Central memory CD8-positive, alpha-beta T cell (primary cell): ENCODE measurements at regions not wholly inside any gene's neighbourhood (a gene's known extent, or its start where the extent isn't known, plus 50 kb on each side); places are given as distances from the start of the nearest gene placed in this dataset.

Experiments
- ATAC-seq: fragments of 150-1000 bp; cut with Tn5 transposase; replicated peaks from 2 replicates; pipeline ENCODE4 v1.10.0; 2022; ENCODE audit warnings: mild to moderate bottlenecking, moderate FRiP score, moderate number of reproducible peaks; ENCODE audit not compliant: poor library complexity, severe bottlenecking; ENCODE audit errors: extremely low read depth
- DNase-seq, 2 donors: peaks; one replicate each; pipeline ENCODE4 v3.0.0; 2021; ENCODE audit warnings: low spot score in 2 of 2
- H3K27ac Mint-ChIP-seq: one replicate; pipeline ENCODE4 v1.8.0; 2022; ENCODE audit warnings: low read depth, mild to moderate bottlenecking, moderate library complexity, mixed read lengths
- H3K27me3 Mint-ChIP-seq: one replicate; pipeline ENCODE4 v1.8.0; 2022; ENCODE audit warnings: mixed read lengths
- H3K36me3 Mint-ChIP-seq: one replicate; pipeline ENCODE4 v1.8.0; 2022; ENCODE audit warnings: mild to moderate bottlenecking, moderate library complexity, mixed read lengths; ENCODE audit not compliant: insufficient read depth
- H3K4me1 Mint-ChIP-seq: one replicate; pipeline ENCODE4 v1.8.0; 2022; ENCODE audit warnings: mixed read lengths
- H3K4me3 Mint-ChIP-seq: one replicate; pipeline ENCODE4 v1.8.0; 2022; ENCODE audit warnings: mild to moderate bottlenecking, moderate library complexity, mixed read lengths
- H3K9me3 Mint-ChIP-seq: one replicate; pipeline ENCODE4 v1.8.0; 2022; ENCODE audit warnings: mixed read lengths

DNA sequence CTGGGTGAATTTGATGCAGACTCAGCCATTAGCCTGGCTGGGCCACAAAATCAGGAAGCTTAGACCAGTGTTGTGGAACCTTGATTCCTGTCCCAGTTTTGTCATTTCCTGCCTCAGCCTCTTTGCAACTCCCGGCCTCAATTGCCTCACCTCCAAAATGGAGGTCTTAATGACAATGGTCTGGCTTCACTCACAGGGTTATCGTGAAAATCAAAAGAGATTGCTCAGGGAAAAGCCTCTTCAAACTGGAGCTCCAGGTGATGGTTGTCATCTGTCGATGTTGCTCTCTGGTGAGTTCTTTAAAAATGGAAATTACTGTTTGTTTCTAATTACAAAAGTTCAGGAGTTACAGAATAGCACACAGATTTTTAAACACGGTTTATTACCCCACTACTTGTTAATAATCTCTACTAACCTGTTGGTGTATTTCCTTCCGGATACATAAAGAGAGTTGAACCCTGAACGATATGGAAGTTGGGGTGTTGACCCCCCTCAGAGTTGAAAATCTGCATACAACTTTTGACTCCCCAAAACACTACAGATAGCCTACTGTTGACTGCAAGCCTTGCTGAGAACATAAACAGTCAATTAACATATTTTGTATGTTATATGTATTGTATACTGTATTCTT, 109.9 kb upstream of the CPEB4 start:
- H3K9me3 Mint-ChIP-seq = no peaks in the 10 kb centered on the region
- ATAC-seq (no peak), DNase-seq (no peak)
- no peak overlapping the region for H3K27ac Mint-ChIP-seq
- H3K27me3 Mint-ChIP-seq = peaks cover 13% of the 10 kb centered on the region
- no peak overlapping the region for H3K4me3 Mint-ChIP-seq
- H3K36me3 Mint-ChIP-seq = no peaks in the 10 kb centered on the region
- peaks cover 13% of the 10 kb centered on the region for H3K4me1 Mint-ChIP-seq

DNA sequence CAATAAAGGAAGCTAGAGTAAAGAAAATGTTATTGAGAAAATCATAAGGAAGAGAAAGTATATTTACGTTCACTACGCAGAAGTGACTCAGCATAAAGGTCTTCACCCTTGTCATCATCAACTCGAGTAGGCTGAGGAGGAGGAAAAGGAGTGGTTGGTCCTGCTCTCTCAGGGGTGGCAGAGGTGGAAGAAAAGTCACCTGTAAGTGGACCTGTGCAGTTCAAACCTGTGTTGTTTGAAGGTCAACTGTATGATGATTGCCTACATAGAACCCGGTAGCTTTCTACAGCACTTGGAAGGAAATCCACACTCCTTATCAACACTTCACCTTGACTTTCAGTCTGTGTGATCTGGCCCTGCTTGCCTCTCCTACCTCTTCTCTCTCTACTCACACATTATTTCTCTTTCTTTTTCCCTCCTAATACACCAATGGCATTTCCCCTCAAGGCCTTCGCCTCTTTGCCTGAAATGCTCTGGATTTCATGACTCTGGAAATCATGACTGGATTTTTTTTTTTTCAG, 109.3 kb upstream of the CPEB4 start:
- peak overlapping the region; percentile 2 for H3K27ac Mint-ChIP-seq
- H3K9me3 Mint-ChIP-seq = no peaks in the 10 kb centered on the region
- DNase-seq (no peak), ATAC-seq (no peak)
- peaks cover 9% of the 10 kb centered on the region for H3K27me3 Mint-ChIP-seq
- no peaks in the 10 kb centered on the region for H3K36me3 Mint-ChIP-seq
- H3K4me3 Mint-ChIP-seq = no peak overlapping the region
- peaks cover 13% of the 10 kb centered on the region for H3K4me1 Mint-ChIP-seq

DNA sequence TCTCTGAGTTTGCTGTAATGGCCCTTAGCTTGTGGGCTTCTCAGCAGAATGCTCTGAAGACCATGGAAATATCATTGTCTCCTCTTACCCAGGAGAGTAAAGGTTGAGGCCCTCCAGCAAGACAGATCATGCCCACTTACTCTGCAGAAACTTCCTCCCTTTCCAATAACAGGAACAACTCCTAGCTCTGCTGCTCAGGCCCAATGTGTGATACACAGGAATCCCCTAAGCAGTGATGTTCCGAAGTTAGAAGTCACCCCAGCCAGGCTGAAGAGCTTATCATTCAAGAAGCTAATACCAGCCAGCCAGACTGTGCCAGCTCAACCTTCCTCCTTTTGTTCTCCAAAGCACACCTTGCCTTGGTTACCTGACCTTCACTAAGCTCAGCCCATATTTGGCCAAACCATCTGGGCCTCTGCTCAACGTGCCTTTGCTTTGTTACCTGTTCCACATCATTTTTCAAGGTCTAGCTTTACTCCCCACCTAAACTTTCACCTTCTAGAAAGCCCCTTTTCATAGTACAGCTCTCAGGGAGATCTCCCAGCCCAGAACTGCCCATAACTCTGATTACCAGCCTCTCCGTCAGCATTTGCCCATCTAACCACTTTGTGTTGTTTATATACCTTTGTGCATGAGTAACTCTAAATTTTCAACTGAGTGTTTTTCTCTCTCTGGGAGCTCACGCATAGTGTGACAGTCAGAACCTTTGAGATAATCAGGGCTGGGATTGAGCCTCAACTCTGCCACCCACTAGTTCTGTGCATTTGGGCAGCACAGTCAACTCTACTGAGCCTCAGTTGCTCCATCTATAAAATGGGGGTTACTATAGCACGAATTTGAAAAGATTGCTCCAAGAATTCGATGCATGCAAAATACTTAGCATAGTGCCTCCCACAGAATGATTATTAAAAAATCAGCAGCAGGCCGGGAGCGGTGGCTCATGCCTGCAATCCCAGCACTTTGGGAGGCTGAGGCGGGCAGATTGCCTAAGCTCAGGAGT, 107.6 kb upstream of the CPEB4 start:
- no peaks in the 10 kb centered on the region for H3K36me3 Mint-ChIP-seq
- H3K27ac Mint-ChIP-seq = no peak overlapping the region
- H3K9me3 Mint-ChIP-seq = no peaks in the 10 kb centered on the region
- no peak for DNase-seq
- H3K4me1 Mint-ChIP-seq = peaks cover 14% of the 10 kb centered on the region
- peaks cover under 1% of the 10 kb centered on the region for H3K27me3 Mint-ChIP-seq
- ATAC-seq = no peak
- H3K4me3 Mint-ChIP-seq = no peak overlapping the region

DNA sequence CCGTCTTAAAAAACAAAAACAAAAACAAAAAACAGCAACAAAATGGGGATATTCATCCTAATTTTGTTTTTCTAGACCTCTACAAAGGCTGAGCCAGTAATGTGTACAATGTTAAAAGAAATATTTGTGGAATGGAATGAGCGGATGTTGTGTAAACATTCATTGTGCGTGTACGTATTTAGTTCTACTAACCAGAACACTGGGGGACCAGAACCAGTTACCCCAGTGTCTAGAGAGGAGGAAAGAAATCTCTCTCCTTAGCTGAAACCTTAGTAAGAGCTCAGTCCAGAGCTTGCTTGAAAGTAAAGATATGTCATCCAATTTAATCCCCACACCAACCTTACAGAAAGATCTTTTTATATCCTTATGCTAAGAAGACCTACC, 106.7 kb upstream of the CPEB4 start:
- no peak for ATAC-seq
- Mint-ChIP-seq H3K36me3 (no peaks in the 10 kb centered on the region), H3K4me3 (peak overlapping the region; percentile 0), H3K27ac (peak overlapping the region; percentile 52), H3K9me3 (no peaks in the 10 kb centered on the region), H3K27me3 (peaks cover 2% of the 10 kb centered on the region), H3K4me1 (peaks cover 20% of the 10 kb centered on the region)
- no peak for DNase-seq

DNA sequence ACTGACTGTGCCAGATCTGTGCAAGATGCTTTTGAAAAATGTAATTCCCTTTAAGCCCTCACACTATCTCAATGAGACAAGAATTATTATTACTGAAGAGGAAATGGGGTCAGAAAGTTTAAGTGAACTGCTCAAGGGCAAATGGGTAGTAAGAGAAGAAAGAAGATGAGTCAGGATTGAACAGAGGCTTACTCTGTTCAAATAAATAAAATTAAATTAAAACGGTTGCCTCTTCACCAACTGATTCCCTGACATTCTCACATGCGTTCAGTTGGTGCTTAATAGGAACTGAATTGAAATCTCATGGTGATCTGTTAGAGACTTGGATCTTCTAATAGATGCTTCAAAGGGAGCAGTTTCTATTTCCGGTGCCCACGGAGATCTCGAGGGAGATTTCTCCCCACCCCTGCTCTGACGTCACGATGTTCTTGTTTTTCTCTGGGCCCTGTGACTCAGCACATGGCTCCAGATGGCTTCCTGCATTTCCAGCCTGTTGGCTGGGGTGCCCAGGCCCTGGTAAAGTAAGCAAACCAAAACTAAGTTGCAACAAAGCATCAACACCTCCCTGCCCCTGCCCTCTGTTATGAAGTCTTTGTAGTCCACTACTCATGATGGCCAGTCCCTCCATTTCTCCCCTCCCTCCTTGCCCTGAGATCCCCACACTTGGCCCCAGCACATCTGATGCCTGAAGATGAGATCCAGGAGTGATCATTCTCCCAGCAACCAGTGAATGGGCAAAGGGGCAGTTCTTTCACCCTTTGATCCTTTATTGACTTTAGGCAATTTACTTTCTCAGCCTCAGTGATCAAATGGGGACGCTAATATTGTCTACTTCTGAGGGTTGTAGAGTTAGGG, 106.1 kb upstream of the CPEB4 start:
- Mint-ChIP-seq H3K27me3 (peaks cover 8% of the 10 kb centered on the region), H3K4me1 (peaks cover 26% of the 10 kb centered on the region), H3K4me3 (peak overlapping the region; percentile 0), H3K27ac (peak overlapping the region; percentile 52), H3K36me3 (no peaks in the 10 kb centered on the region), H3K9me3 (no peaks in the 10 kb centered on the region)
- ATAC-seq (peak; percentile 74), DNase-seq (peak; percentile 30 to 62)

DNA sequence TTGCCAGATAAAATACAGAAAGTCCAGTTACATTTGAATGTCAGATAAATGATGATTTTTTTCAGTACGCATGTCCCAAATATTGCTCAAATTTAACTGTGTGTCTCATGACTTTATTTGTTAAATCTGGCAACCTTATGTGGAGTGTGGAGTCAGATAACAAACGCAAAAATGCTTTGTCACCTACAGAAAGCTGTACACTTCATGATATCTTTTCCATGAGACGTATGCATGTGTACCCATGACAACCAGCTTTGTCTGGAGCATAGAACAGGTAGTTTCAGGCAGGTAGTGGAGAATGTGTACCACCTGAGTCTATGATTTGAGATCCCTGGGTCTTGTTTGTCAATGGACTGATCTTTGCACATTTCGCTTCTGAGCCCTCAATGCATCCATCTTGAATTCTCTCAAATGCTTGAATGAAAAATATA, 105.5 kb upstream of the CPEB4 start:
- Mint-ChIP-seq H3K27me3 (peaks cover 15% of the 10 kb centered on the region), H3K4me3 (no peak overlapping the region), H3K36me3 (no peaks in the 10 kb centered on the region), H3K9me3 (no peaks in the 10 kb centered on the region), H3K27ac (peak overlapping the region; percentile 52), H3K4me1 (peaks cover 26% of the 10 kb centered on the region)
- ATAC-seq (no peak), DNase-seq (no peak)

DNA sequence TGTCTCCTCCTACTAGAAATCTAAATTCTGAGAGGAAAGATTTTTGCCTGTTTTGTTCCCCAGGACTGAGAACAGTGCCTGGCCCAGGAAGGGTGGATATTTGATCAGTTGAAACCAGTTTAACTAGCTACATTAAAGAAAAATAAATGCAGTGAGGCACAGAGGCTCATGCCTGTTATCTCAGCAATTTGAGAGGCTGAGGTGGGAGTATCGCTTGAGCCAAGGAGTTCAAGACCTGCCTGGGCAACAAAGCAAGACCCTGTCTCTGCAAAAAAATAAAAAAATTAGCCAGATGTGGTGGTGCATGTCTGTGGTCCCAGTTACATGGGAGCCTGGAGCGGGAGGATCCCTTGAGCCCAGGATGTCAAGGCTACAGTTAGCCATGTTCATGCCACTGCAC, 104.8 kb upstream of the CPEB4 start:
- Mint-ChIP-seq H3K4me1 (peaks cover 26% of the 10 kb centered on the region), H3K27me3 (peaks cover 20% of the 10 kb centered on the region), H3K9me3 (no peaks in the 10 kb centered on the region), H3K27ac (peak overlapping the region; percentile 58), H3K4me3 (no peak overlapping the region), H3K36me3 (no peaks in the 10 kb centered on the region)
- DNase-seq (no peak), ATAC-seq (no peak)

DNA sequence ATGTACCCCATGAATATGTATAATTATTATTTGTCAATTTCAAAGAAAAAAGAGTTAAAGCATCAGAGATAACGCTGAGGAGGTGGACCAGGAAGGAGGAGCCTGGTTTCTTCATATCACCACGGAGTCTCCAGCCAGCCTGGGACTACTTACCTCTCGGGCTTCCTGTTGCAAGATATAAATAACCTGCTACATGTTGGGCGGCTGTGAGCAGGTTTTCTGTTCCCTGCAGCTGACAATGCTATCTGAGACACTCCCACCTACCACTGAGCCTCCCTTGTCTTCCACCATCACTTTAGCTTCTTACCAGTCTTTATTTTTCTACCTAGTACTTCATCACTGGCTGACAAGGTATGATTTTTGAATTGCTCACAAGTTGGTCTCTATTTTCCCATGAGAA, 102.7 kb upstream of the CPEB4 start:
- no peak for DNase-seq
- ATAC-seq = no peak
- peaks cover 26% of the 10 kb centered on the region for H3K4me1 Mint-ChIP-seq

DNA sequence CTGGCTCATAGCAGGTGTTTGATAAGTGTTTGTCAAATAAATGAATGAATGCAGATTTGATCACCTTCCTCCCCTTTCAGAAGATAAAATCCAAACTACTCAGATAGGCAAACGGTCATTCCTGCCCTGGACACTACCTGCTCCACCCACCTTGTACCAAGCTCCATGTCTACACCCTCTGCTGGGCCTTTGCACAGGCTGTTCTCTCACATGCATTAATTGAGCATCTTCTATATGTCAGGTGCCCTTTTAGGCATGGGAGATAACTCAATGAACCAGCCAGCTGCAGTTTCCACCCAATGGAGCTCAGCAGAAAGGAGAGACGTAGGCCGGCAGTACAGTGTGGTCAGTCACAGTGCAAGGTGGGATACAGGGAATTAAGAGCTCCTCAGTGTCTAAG, 102.3 kb upstream of the CPEB4 start:
- ATAC-seq (no peak), DNase-seq (no peak)
- peaks cover 20% of the 10 kb centered on the region for H3K27me3 Mint-ChIP-seq
- no peak overlapping the region for H3K4me3 Mint-ChIP-seq
- no peaks in the 10 kb centered on the region for H3K9me3 Mint-ChIP-seq
- H3K4me1 Mint-ChIP-seq = peaks cover 26% of the 10 kb centered on the region
- H3K36me3 Mint-ChIP-seq = no peaks in the 10 kb centered on the region
- H3K27ac Mint-ChIP-seq = no peak overlapping the region

More for the DNA sequence above, 102.7 kb upstream of the CPEB4 start:
- Mint-ChIP-seq H3K36me3 (no peaks in the 10 kb centered on the region), H3K27ac (no peak overlapping the region), H3K9me3 (no peaks in the 10 kb centered on the region), H3K4me3 (no peak overlapping the region), H3K27me3 (peaks cover 20% of the 10 kb centered on the region)

DNA sequence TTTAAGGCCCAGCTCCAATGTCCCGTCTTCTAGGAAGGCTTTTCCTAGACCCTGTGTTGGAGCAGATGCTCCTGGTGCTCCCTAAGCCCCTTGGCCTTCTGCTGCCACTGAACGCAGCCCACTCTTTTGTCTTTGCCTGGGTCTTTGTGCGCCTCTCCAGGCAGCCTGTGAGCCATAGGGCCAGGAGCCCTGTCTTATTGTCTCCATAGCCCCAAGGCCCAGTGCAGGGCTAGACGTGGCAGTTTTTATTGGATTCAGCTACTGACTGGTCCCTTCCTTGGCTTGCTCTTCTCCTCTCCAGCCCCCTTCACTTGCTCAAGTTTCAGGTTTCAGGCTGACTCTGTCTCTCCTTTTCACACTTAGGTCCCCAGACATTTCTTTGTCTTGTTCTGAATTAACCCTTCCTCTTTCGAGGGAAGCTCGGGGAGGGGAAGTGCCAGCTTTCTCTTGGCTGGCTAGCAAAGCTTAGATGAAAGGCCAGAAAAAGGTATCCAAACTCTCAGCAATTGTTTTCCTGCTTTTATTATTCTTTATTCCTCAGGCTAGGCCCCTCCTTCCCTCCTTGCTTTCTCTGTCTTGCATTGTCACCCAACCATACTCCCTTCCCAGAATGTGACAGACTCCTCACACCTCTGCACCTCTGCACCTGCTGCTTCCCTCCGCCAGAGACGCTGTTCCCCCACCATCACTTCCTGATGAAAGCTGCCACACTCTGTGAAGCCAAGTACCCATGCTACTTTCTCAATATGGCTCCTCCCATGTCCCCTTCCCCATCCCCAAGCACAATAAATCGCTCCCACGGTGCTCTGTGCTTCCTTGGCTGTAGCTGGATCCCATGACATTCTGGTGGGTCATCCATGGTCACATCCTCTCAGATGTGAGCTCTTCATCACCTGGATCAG, 101.6 kb upstream of the CPEB4 start:
- H3K27ac Mint-ChIP-seq = no peak overlapping the region
- no peak for ATAC-seq
- H3K36me3 Mint-ChIP-seq = no peaks in the 10 kb centered on the region
- DNase-seq = no peak
- no peaks in the 10 kb centered on the region for H3K9me3 Mint-ChIP-seq
- H3K4me3 Mint-ChIP-seq = no peak overlapping the region
- peaks cover 22% of the 10 kb centered on the region for H3K4me1 Mint-ChIP-seq
- peaks cover 20% of the 10 kb centered on the region for H3K27me3 Mint-ChIP-seq

DNA sequence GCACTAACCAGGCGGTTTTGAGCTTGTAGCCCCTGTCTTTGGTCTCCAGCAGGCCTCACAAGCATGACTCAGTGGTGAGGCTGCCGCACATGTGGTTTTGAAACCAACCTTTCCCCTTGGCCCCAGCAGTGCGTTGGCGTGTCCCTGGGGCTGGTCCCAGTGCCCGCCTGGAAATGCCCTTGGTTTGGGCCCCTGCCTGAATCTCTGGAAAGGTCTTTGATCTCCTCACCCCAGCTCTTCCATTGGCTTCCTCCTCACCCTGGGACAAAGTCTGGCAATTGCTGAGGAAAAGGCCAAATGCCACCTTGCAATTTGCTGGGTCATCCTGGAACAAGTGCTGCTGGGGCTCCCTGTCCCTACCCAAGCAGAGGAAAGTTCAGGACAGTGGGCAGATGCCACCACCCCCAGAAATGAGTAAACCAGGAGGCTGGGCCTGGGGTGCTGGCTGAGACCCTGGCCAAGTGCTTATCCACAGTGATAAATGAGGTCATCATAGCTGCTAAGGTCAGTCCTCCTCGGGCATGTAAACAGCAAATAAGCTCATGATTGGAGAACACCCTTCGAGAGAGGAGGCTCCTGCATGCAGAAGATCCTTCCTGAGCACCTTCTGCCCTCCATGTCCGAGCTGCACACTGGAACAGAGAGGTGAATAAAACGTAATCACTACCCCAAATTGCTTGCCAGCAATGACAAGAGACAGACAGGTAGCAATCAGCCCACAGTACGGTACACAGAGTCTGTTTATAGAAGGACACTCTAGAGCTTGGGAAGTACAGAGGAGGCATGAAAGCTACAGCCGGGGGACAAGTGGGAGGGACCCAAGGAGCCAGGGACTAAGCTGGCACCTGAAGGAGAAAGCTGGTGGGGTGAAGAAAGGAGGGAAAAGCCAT, 98.9 kb upstream of the CPEB4 start:
- Mint-ChIP-seq H3K36me3 (no peaks in the 10 kb centered on the region), H3K27ac (no peak overlapping the region), H3K27me3 (peaks cover 20% of the 10 kb centered on the region), H3K9me3 (no peaks in the 10 kb centered on the region), H3K4me1 (peaks cover 17% of the 10 kb centered on the region), H3K4me3 (no peak overlapping the region)
- no peak for ATAC-seq
- DNase-seq = no peak
